ENCODE measurements at regions not wholly inside any gene's neighbourhood (a gene's known extent, or its start where the extent isn't known, plus 50 kb on each side); places are given as distances from the start of the nearest gene placed in this dataset.

DNA sequence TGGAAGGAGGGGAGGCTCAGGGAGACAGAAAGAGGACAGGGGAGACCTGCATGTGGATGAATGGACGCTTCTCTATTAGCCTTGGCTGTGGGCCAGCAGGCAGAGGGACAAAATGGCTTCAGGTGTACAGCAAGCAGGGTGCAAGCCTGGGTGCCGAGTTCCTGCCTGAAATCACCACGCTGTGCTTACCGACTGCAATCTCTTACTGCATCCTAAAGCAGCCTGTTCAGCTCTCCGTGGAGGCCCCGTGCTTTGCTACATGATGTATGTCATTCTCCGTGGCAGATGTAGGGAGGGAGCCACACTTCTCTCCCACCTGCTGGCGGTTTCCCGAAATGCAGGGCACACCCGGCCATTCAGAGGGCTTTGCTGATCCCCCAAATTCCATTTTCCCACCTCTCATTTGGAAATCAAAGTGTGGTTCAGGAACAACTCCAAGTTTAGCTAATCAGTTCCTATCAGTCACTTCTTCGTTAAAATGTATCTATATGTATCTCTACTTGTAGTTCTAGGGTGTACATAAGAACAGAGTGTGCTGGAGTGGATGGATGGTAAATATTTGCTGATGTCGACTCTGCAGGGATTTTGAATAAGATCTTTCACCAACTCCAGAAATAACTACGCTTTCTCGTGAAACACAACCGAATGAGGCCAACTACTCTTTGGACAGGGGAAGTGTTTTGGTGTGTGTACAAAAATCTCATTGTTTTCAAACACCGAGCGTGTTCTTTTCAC lies 122.3 kb upstream of the BACE2 start:
- H3K4me1 ChIP-seq (replicated peaks in 1 of 2): no peaks in the 10 kb centered on the region
- DNase-seq: no peak
- H3K27ac ChIP-seq: no peak overlapping the region
- 49 to 61% (median 54%) methylated on average over 13 to 17 of the region's 17 CpGs for WGBS, 4 donors
- H3K4me3 ChIP-seq: no peak overlapping the region
- no peaks in the 10 kb centered on the region for H3K9me3 ChIP-seq (replicated peaks in 1 of 3)
- TF ChIP-seq, protein P1, sequence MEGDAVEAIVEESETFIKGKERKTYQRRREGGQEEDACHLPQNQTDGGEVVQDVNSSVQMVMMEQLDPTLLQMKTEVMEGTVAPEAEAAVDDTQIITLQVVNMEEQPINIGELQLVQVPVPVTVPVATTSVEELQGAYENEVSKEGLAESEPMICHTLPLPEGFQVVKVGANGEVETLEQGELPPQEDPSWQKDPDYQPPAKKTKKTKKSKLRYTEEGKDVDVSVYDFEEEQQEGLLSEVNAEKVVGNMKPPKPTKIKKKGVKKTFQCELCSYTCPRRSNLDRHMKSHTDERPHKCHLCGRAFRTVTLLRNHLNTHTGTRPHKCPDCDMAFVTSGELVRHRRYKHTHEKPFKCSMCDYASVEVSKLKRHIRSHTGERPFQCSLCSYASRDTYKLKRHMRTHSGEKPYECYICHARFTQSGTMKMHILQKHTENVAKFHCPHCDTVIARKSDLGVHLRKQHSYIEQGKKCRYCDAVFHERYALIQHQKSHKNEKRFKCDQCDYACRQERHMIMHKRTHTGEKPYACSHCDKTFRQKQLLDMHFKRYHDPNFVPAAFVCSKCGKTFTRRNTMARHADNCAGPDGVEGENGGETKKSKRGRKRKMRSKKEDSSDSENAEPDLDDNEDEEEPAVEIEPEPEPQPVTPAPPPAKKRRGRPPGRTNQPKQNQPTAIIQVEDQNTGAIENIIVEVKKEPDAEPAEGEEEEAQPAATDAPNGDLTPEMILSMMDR (IDR thresholded peaks at IDR 0.05): no peak
- no peak for TF ChIP-seq POLR2A (IDR thresholded peaks at IDR 0.05)
- peaks cover 3% of the 10 kb centered on the region for H3K27me3 ChIP-seq
- intact Hi-C loops (cut with DNase I): no loop called here
- no peaks in the 10 kb centered on the region for H3K36me3 ChIP-seq (replicated peaks in 1 of 2)

DNA sequence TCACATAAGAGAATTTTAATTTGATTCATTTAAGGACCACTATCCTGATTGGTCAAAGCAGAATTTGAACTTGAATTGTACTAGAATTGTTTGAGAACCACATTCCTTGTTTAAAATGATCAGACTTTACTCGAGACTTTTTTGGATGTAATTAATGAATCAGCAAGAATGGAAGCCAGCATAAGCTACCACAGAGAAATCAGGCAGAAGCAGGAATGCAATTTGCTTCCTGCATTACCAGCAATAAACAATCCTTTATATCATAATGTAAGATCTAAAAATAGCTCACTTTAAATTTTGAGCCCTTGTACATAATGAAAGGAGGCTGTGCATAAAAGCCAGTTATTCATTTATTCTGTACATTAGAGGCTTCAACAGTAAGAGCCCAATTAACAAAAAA lies 119.8 kb upstream of the BACE2 start:
- H3K4me3 ChIP-seq: no peak overlapping the region
- WGBS, 4 donors: 17 to 39% (median 33%) methylated on average over 1 of the region's 1 CpG
- H3K27ac ChIP-seq: no peak overlapping the region
- no peak for DNase-seq
- no peaks in the 10 kb centered on the region for H3K4me1 ChIP-seq (replicated peaks in 1 of 2)
- no peak for TF ChIP-seq POLR2A (IDR thresholded peaks at IDR 0.05)
- H3K9me3 ChIP-seq (replicated peaks in 1 of 3): no peaks in the 10 kb centered on the region
- H3K27me3 ChIP-seq: peaks cover 3% of the 10 kb centered on the region
- intact Hi-C loops (cut with DNase I): no loop called here
- H3K36me3 ChIP-seq (replicated peaks in 1 of 2): no peaks in the 10 kb centered on the region

DNA sequence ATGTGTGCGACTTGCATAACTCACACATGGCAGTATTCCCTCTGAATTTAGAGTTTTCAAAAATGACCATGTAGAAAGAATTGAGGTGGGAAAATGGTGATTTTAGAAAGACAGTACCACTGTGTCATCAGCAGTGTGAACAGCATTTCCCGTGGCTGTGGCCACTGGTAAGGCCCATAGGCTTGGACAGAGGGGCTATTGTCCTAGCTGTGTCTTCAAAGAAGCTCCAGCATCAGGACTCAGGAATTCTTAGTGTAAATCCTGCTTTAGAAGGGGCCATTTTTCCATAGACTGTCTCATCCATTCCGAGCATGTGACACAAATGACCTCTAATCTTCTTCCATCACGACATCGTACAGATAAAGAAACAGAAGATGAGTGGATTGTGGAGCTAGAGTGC lies 119.3 kb upstream of the BACE2 start:
- DNase-seq: no peak
- no peaks in the 10 kb centered on the region for H3K36me3 ChIP-seq (replicated peaks in 1 of 2)
- no peak overlapping the region for H3K4me3 ChIP-seq
- intact Hi-C loops (cut with DNase I): no loop called here
- WGBS, 4 donors: 40 to 62% (median 51%) methylated on average over 5 of the region's 5 CpGs
- no peaks in the 10 kb centered on the region for H3K9me3 ChIP-seq (replicated peaks in 1 of 3)
- no peak for TF ChIP-seq POLR2A (IDR thresholded peaks at IDR 0.05)
- TF ChIP-seq, protein P1 (IDR thresholded peaks at IDR 0.05): no peak
- H3K27me3 ChIP-seq: peaks cover 3% of the 10 kb centered on the region
- H3K4me1 ChIP-seq (replicated peaks in 1 of 2): no peaks in the 10 kb centered on the region
- H3K27ac ChIP-seq: no peak overlapping the region

DNA sequence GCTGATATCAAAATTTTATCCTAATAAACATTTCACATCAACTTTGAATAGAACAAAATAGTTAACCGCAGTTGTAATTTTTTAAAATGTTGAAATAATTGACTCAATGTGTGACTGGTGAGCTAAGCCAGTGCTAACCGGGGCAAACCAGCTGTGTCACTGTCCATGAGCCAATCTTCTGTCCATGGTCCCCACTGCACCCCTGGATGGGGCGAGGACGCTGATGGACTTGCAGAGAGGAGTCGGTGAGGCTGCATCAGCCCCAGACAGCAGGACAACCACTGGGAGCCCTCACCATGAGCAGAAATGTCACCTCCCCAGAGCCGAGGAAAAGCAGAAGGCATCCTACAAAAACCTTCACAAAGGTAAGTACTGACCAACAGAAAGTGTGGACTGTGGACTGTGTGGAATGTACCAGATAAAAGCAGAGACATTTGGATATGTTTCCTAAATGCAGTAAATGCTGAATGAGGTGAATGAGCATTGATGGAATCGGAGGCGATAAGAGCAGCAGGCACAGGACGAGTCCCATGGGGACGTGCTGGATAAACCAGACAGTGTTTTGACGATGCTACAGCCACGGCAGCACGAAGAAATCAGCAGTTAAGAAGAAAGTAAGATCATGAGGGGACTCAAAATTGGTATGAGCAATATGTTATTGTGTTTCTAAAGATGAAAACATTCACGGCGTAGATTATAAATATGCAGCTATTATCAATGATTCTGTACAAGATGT lies 115.0 kb upstream of the BACE2 start:
- Histone ChIP-seq H3K27ac (no peak overlapping the region), H3K36me3 (replicated peaks in 1 of 2) (no peaks in the 10 kb centered on the region), H3K4me3 (no peak overlapping the region), H3K9me3 (replicated peaks in 1 of 3) (no peaks in the 10 kb centered on the region), H3K4me1 (replicated peaks in 1 of 2) (no peaks in the 10 kb centered on the region), H3K27me3 (no peaks in the 10 kb centered on the region)
- intact Hi-C loops (cut with DNase I): no loop called here
- WGBS, 4 donors: 84 to 90% (median 85%) methylated on average over 15 of the region's 15 CpGs
- TF ChIP-seq, protein P1 (IDR thresholded peaks at IDR 0.05): no peak
- TF ChIP-seq POLR2A (IDR thresholded peaks at IDR 0.05): no peak
- no peak for DNase-seq

All from adrenal gland (tissue), 9 donors.